HCT116 (cell line): ENCODE measurements at regions not wholly inside any gene's neighbourhood (a gene's known extent, or its start where the extent isn't known, plus 50 kb on each side); places are given as distances from the start of the nearest gene placed in this dataset.

Experiments used
- ATAC-seq: fragments of 200-7000 bp; cut with Tn5 transposase; 2 replicates; pipeline ENCODE4 v1.9.1; 2020; ENCODE audit warnings: mild to moderate bottlenecking, moderate library complexity
- BruUV-seq: library from RNA; stranded (reverse); fragments of 400-500 nt; replicated peaks from 2 replicates; lab custom pipeline; 2021; lab: Mats Ljungman, UMichigan
- CTCF ChIA-PET: fragments of 300-600 bp; sonication (Branson Sonifier 250); formaldehyde crosslinking; loops from one replicate; lab custom pipeline; 2021; ENCODE audit warnings: antibody characterized with exemption; lab: Charles Lee
- POLR2A ChIA-PET: fragments of 300-600, 350-600 bp; sonication (Branson Sonifier 250); formaldehyde crosslinking; loops from one replicate; lab custom pipeline; 2021; ENCODE audit warnings: antibody characterized with exemption; lab: Charles Lee
- RAD21 ChIA-PET, 2 experiments: fragments of 300-600 bp; sonication (Branson Sonifier 250); formaldehyde crosslinking; loops; one replicate each; lab custom pipeline; 2023; ENCODE audit warnings: low total read pairs in 2 of 2; ENCODE audit not compliant: uncharacterized antibody in 2 of 2, unreplicated experiment in 2 of 2, low non-redundant PET in 1 of 2; lab: Charles Lee
- DNase-seq: peaks from one replicate; pipeline ENCODE4 v3.0.0-alpha.2; 2010; ENCODE audit warnings: low read depth, low spot score
- H2AFZ ChIP-seq: fragments of 200-600 bp; shearing (Covaris generic), sonication (generic); 2 replicates; pipeline ENCODE4 v1.6.1; 2017; ENCODE audit warnings: low read depth, mixed run types, mixed read lengths, antibody characterized with exemption, low read length; ENCODE audit not compliant: poor library complexity, severe bottlenecking
- H3K27ac ChIP-seq: 2 replicates; pipeline ENCODE4 v1.5.1; 2012; ENCODE audit warnings: low read depth, low read length
- H3K27me3 ChIP-seq: fragments of 200-600 bp; sonication (generic); 2 replicates; pipeline ENCODE4 v1.6.1; 2016; ENCODE audit warnings: mixed run types, low read length, mixed read lengths; ENCODE audit not compliant: insufficient read depth
- H3K36me3 ChIP-seq, 2 experiments: fragments of 200-500 bp in 1 of 2; fragments of 200-600 bp in 1 of 2; sonication (Bioruptor generic) in 1 of 2; sonication (generic) in 1 of 2; 2 replicates each; pipeline versions ENCODE4 v1.5.1 to v1.6.1; 2014 to 2016; ENCODE audit warnings: low read length in 2 of 2, inconsistent platforms in 1 of 2, mixed read lengths in 1 of 2, mixed run types in 1 of 2; ENCODE audit not compliant: insufficient read depth in 2 of 2, control insufficient read depth in 1 of 2
- H3K4me1 ChIP-seq, 2 experiments: fragments of 200-600 bp in 1 of 2; sonication (generic) in 1 of 2; 2 replicates each; pipeline versions ENCODE4 v1.5.1 to v1.6.1; 2012 to 2017; ENCODE audit warnings: low read length in 2 of 2, inconsistent platforms in 1 of 2, mild to moderate bottlenecking in 1 of 2, mixed read lengths in 1 of 2, mixed run types in 1 of 2, moderate library complexity in 1 of 2; ENCODE audit not compliant: insufficient read depth in 2 of 2, control insufficient read depth in 1 of 2
- H3K4me2 ChIP-seq: fragments of 200-600 bp; sonication (generic); 2 replicates; pipeline ENCODE4 v1.6.1; 2017; ENCODE audit warnings: mixed run types, low read length, mixed read lengths
- H3K4me3 ChIP-seq, 2 experiments: fragments of 200-600 bp in 1 of 2; sonication (generic) in 1 of 2; replicated peaks in 1 of 2; 2 replicates each; pipeline ENCODE4 v1.5.1; 2011 to 2016; ENCODE audit warnings: low read length in 2 of 2, control low read depth in 1 of 2, low read depth in 1 of 2, mild to moderate bottlenecking in 1 of 2, mixed read lengths in 1 of 2, mixed run types in 1 of 2
- H3K79me2 ChIP-seq: fragments of 200-600 bp; sonication (generic); 2 replicates; pipeline ENCODE4 v1.6.1; 2017; ENCODE audit warnings: mild to moderate bottlenecking, mixed run types, low read length, moderate library complexity, mixed read lengths; ENCODE audit not compliant: insufficient read depth
- H3K9ac ChIP-seq: fragments of 200-600 bp; sonication (generic); 2 replicates; pipeline ENCODE4 v1.6.1; 2016; ENCODE audit warnings: low read length, mixed read lengths
- H3K9me2 ChIP-seq: fragments of 200-600 bp; sonication (generic), shearing (Covaris generic); 2 replicates; pipeline ENCODE4 v1.6.1; 2017; ENCODE audit warnings: mixed run types, mild to moderate bottlenecking, moderate library complexity; ENCODE audit not compliant: insufficient read depth
- H3K9me3 ChIP-seq, 2 experiments: fragments of 200-500 bp in 1 of 2; fragments of 200-600 bp in 1 of 2; sonication (Bioruptor generic) in 1 of 2; sonication (generic) in 1 of 2; 2 replicates each; pipeline ENCODE4 v1.6.1; 2014 to 2017; ENCODE audit warnings: low read length in 2 of 2, mixed read lengths in 2 of 2, inconsistent platforms in 1 of 2, low read depth in 1 of 2, mild to moderate bottlenecking in 1 of 2, mixed run types in 1 of 2, moderate library complexity in 1 of 2; ENCODE audit not compliant: control insufficient read depth in 1 of 2, insufficient read depth in 1 of 2
- H4K20me1 ChIP-seq: fragments of 200-600 bp; sonication (generic), shearing (Covaris generic); 2 replicates; pipeline ENCODE4 v1.6.1; 2017; ENCODE audit warnings: mixed run types, mild to moderate bottlenecking, moderate library complexity; ENCODE audit not compliant: insufficient read depth
- CBX3 ChIP-seq: IDR thresholded peaks from 2 replicates; pipeline ENCODE4 v1.6.1; 2012; ENCODE audit warnings: low read depth
- CEBPB ChIP-seq: IDR thresholded peaks from 2 replicates; pipeline ENCODE4 v1.6.1; 2012; ENCODE audit warnings: low read depth
- CTCF ChIP-seq, 3 experiments: fragments of 200-600 bp in 1 of 3; sonication (generic) in 1 of 3; IDR thresholded peaks in 2 of 3; conservative IDR thresholded peaks in 1 of 3; 2 replicates each; pipeline ENCODE4 v1.5.1; 2012 to 2017; ENCODE audit warnings: low read depth in 2 of 3, low read length in 2 of 3, antibody characterized with exemption in 1 of 3, borderline replicate concordance in 1 of 3, control low read depth in 1 of 3, mild to moderate bottlenecking in 1 of 3, mixed read lengths in 1 of 3, mixed run types in 1 of 3, moderate library complexity in 1 of 3; ENCODE audit not compliant: insufficient read depth in 1 of 3
- EZH2 ChIP-seq: fragments of 200-600 bp; sonication (generic); IDR thresholded peaks from 2 replicates; pipeline ENCODE4 v1.6.1; 2017; ENCODE audit warnings: antibody characterized with exemption, mixed run types
- EZH2phosphoT487 ChIP-seq: fragments of 200-600 bp; IDR thresholded peaks from 2 replicates; pipeline ENCODE4 v1.6.1; 2018; ENCODE audit warnings: antibody characterized with exemption, borderline replicate concordance
- FOSL1 ChIP-seq: IDR thresholded peaks from 2 replicates; pipeline ENCODE4 v1.6.1; 2012; ENCODE audit warnings: low read depth
- MAX ChIP-seq: IDR thresholded peaks from 2 replicates; pipeline ENCODE4 v1.6.1; 2012
- POLR2A ChIP-seq: IDR thresholded peaks from 2 replicates; pipeline ENCODE4 v1.7.0; 2011; ENCODE audit warnings: borderline replicate concordance; ENCODE audit not compliant: insufficient read depth, insufficient read length; ENCODE audit errors: extremely low read depth
- REST ChIP-seq: IDR thresholded peaks from 2 replicates; pipeline ENCODE4 v1.6.1; 2012; ENCODE audit warnings: low read depth
- SIN3A ChIP-seq: IDR thresholded peaks from 2 replicates; pipeline ENCODE4 v1.6.1; 2012; ENCODE audit warnings: low read depth
- SP1 ChIP-seq: IDR thresholded peaks from 2 replicates; pipeline ENCODE4 v1.6.1; 2012; ENCODE audit warnings: low read depth
- SRF ChIP-seq: IDR thresholded peaks from 2 replicates; pipeline ENCODE4 v1.6.1; 2012; ENCODE audit warnings: low read depth
- TCF7L2 ChIP-seq: IDR thresholded peaks from 2 replicates; pipeline ENCODE4 v1.7.0; 2011; ENCODE audit warnings: borderline replicate concordance, inconsistent platforms; ENCODE audit not compliant: insufficient read depth, insufficient read length; ENCODE audit errors: extremely low read depth
- YY1 ChIP-seq: IDR thresholded peaks from 2 replicates; pipeline ENCODE4 v1.6.1; 2011; ENCODE audit warnings: low read length, low read depth, moderate library complexity, mild to moderate bottlenecking; ENCODE audit not compliant: insufficient replicate concordance; ENCODE audit errors: extremely low read depth
- ZFX ChIP-seq: fragments of 450-650 bp; IDR thresholded peaks from 2 replicates; pipeline ENCODE4 v1.6.1; 2017
- ZNF274 ChIP-seq: fragments of 200-500 bp; sonication (Bioruptor generic); IDR thresholded peaks from 2 replicates; pipeline ENCODE4 v1.6.1; 2014; ENCODE audit warnings: mild to moderate bottlenecking, low read depth, low read length, inconsistent platforms
- intact Hi-C: fragments of 100-400 bp; cut with micrococcal nuclease; formaldehyde crosslinking; loops from 2 replicates; pipeline ENCODE4 v1.10.0; 2022

GRCh38 chr6:169071394-169071793 lies 182.3 kb downstream of the THBS2 start (continued):
- TF ChIP-seq CTCF (IDR thresholded peaks at IDR 0.05 in 2 of 3, conservative IDR thresholded peaks at IDR 0.05 in 1 of 3; ENCODE audit: borderline replicate concordance in 1 of 3, insufficient read depth in 1 of 3, low read depth in 2 of 3, low read length in 2 of 3) (no peak), ZFX (no peak), SIN3A (no peak)

GRCh38 chr6:169070506-169071176 lies 183.0 kb downstream of the THBS2 start:
- Histone ChIP-seq H3K4me2 (peak overlapping the region; percentile 67), H3K9me3 (no peaks in the 10 kb centered on the region), H3K4me3 (no peak overlapping the region), H3K4me1 (peaks cover 6 to 18% of the 10 kb centered on the region in 2 experiments; a peak in 3 of 4 replicates), H3K27me3 (no peaks in the 10 kb centered on the region), H2AFZ (peak overlapping the region; percentile 89), H3K36me3 (no peaks in the 10 kb centered on the region), H3K79me2 (no peaks in the 10 kb centered on the region), H3K9ac (peak overlapping the region; percentile 10; the same call in 1 of the 2 replicates), H4K20me1 (no peaks in the 10 kb centered on the region), H3K9me2 (no peaks in the 10 kb centered on the region), H3K27ac (no peak overlapping the region)
- ATAC-seq, result peak; percentile 100
- ChIA-PET POLR2A (no interaction called here), CTCF (no interaction called here), RAD21 (interaction anchor here in 1 of 2 experiments (0.5 kb wide), 1 partner anchor 213 kb away, joined by 6 read pairs; no protein-coding TSS in a partner anchor)
- BruUV-seq, result no TSS peak
- intact Hi-C loops, result no loop called here
- DNase-seq, result peak; percentile 88
- TF ChIP-seq EZH2, result no peak
- TF ChIP-seq SP1, result peak; percentile 90
- TF ChIP-seq MAX, result peak; percentile 86
- TF ChIP-seq CTCF (IDR thresholded peaks at IDR 0.05 in 2 of 3, conservative IDR thresholded peaks at IDR 0.05 in 1 of 3; ENCODE audit: borderline replicate concordance in 1 of 3, insufficient read depth in 1 of 3, low read depth in 2 of 3, low read length in 2 of 3), result no peak
- no peak for TF ChIP-seq ZNF274
- no peak for TF ChIP-seq TCF7L2
- peak; percentile 94 for TF ChIP-seq FOSL1
- no peak for TF ChIP-seq POLR2A
- TF ChIP-seq CBX3, result peak; percentile 99
- TF ChIP-seq CEBPB, result peak; percentile 43; the same call in 1 of the 2 replicates
- no peak for TF ChIP-seq REST
- no peak for TF ChIP-seq ZFX
- no peak for TF ChIP-seq EZH2phosphoT487
- peak; percentile 74; the same call in 1 of the 2 replicates for TF ChIP-seq SRF
- TF ChIP-seq YY1, result no peak
- no peak for TF ChIP-seq SIN3A
